GM23338 (cell line): ENCODE measurements at regions not wholly inside any gene's neighbourhood (a gene's known extent, or its start where the extent isn't known, plus 50 kb on each side); places are given as distances from the start of the nearest gene placed in this dataset.

ENCODE experiments used
- ATAC-seq: fragments of 200-7000 bp; cut with Tn5 transposase; 3 replicates; pipeline ENCODE4 v1.9.1; 2020
- DNase-seq: peaks from one replicate; pipeline ENCODE4 v3.0.0-alpha.2; 2015; ENCODE audit warnings: low spot score
- H2AFZ ChIP-seq: fragments of 200-600 bp; sonication (generic); 2 replicates; pipeline ENCODE4 v1.8.0; 2016; ENCODE audit warnings: antibody characterized with exemption, mild to moderate bottlenecking, moderate library complexity
- H3F3A ChIP-seq: fragments of 200-600 bp; sonication (generic); replicated peaks from 2 replicates; pipeline ENCODE4 v1.8.0; 2017; ENCODE audit warnings: antibody characterized with exemption, mixed run types, low read depth
- H3K27ac ChIP-seq: fragments of 200-600 bp; sonication (generic); 2 replicates; pipeline ENCODE4 v1.6.1; 2016; ENCODE audit warnings: low read depth
- H3K27me3 ChIP-seq: fragments of 200-600 bp; sonication (generic); 2 replicates; pipeline ENCODE4 v1.8.0; 2016; ENCODE audit warnings: mild to moderate bottlenecking, mixed run types, moderate library complexity; ENCODE audit not compliant: insufficient read depth
- H3K36me3 ChIP-seq: fragments of 200-600 bp; sonication (generic); 2 replicates; pipeline ENCODE4 v1.8.0; 2016; ENCODE audit warnings: mild to moderate bottlenecking; ENCODE audit not compliant: insufficient read depth
- H3K4me1 ChIP-seq: fragments of 200-600 bp; sonication (generic); 2 replicates; pipeline ENCODE4 v1.8.0; 2016; ENCODE audit warnings: mild to moderate bottlenecking, moderate library complexity; ENCODE audit not compliant: insufficient read depth
- H3K4me2 ChIP-seq: fragments of 200-600 bp; sonication (generic); 2 replicates; pipeline ENCODE4 v1.7.1; 2017; ENCODE audit warnings: mixed run types
- H3K4me3 ChIP-seq: fragments of 200-600 bp; sonication (generic); 2 replicates; pipeline ENCODE4 v1.6.1; 2016; ENCODE audit warnings: mixed run types
- H3K79me2 ChIP-seq: fragments of 200-600 bp; sonication (generic); replicated peaks from 2 replicates; pipeline ENCODE4 v1.8.0; 2017; ENCODE audit warnings: mild to moderate bottlenecking; ENCODE audit not compliant: insufficient read depth
- H3K9me2 ChIP-seq: fragments of 200-600 bp; sonication (generic); 2 replicates; pipeline ENCODE4 v1.8.0; 2017; ENCODE audit not compliant: insufficient read depth
- H4K20me1 ChIP-seq: fragments of 200-600 bp; sonication (generic); replicated peaks from 2 replicates; pipeline ENCODE4 v1.8.0; 2017; ENCODE audit warnings: mild to moderate bottlenecking; ENCODE audit not compliant: insufficient read depth
- H3K27ac Mint-ChIP-seq: 2 replicates; pipeline ENCODE4 v1.8.0; 2020; ENCODE audit warnings: inconsistent platforms, mild to moderate bottlenecking, moderate library complexity, mixed read lengths
- H3K27me3 Mint-ChIP-seq: 3 replicates; pipeline ENCODE4 v1.8.0; 2022; ENCODE audit warnings: low read depth, mild to moderate bottlenecking, moderate library complexity, mixed read lengths, inconsistent platforms; ENCODE audit not compliant: insufficient read depth, poor library complexity
- H3K36me3 Mint-ChIP-seq: 3 replicates; pipeline ENCODE4 v1.8.0; 2021; ENCODE audit warnings: low read depth, mild to moderate bottlenecking, inconsistent platforms, moderate library complexity, mixed read lengths
- H3K4me1 Mint-ChIP-seq: 3 replicates; pipeline ENCODE4 v1.8.0; 2020; ENCODE audit warnings: mild to moderate bottlenecking, inconsistent platforms, mixed read lengths
- H3K4me3 Mint-ChIP-seq: 3 replicates; pipeline ENCODE4 v1.8.0; 2021; ENCODE audit warnings: moderate library complexity, mild to moderate bottlenecking, inconsistent platforms, mixed read lengths
- H3K9me3 Mint-ChIP-seq: 3 replicates; pipeline ENCODE4 v1.8.0; 2020; ENCODE audit warnings: moderate library complexity, mild to moderate bottlenecking, inconsistent platforms, mixed read lengths
- CREB1 ChIP-seq: fragments of 250-450 bp; sonication (Bioruptor Pico); IDR thresholded peaks from 2 replicates; pipeline ENCODE4 v1.5.0; 2020; ENCODE audit warnings: low read depth, mild to moderate bottlenecking, moderate library complexity
- EZH2 ChIP-seq: fragments of 200-600 bp; sonication (generic); IDR thresholded peaks from one replicate; pipeline ENCODE4 v1.8.0; 2017; ENCODE audit warnings: antibody characterized with exemption, mild to moderate bottlenecking, low read depth; ENCODE audit not compliant: unreplicated experiment
- EZH2phosphoT487 ChIP-seq: fragments of 200-600 bp; sonication (generic); IDR thresholded peaks from one replicate; pipeline ENCODE4 v1.8.1; 2018; ENCODE audit warnings: antibody characterized with exemption; ENCODE audit not compliant: unreplicated experiment
- JUNB ChIP-seq: IDR thresholded peaks from one replicate; pipeline ENCODE4 v1.6.1; 2016; ENCODE audit warnings: antibody characterized with exemption; ENCODE audit not compliant: unreplicated experiment
- NANOG ChIP-seq: IDR thresholded peaks from 2 replicates; pipeline ENCODE4 v1.6.1; 2016; ENCODE audit warnings: antibody characterized with exemption, borderline replicate concordance
- POLR2AphosphoS5 ChIP-seq: IDR thresholded peaks from 2 replicates; pipeline ENCODE4 v1.6.1; 2016; ENCODE audit warnings: antibody characterized with exemption, low read depth
- STAT1 ChIP-seq: IDR thresholded peaks from one replicate; pipeline ENCODE4 v1.6.1; 2016; ENCODE audit warnings: antibody characterized with exemption; ENCODE audit not compliant: unreplicated experiment
- ZNF114 ChIP-seq: fragments of 250-450 bp; sonication (Bioruptor Pico); IDR thresholded peaks from 2 replicates; pipeline ENCODE4 v1.5.0; 2020; ENCODE audit warnings: mild to moderate bottlenecking, moderate library complexity
- ZNF331 ChIP-seq: fragments of 250-450 bp; sonication (Bioruptor Pico); IDR thresholded peaks from 2 replicates; pipeline ENCODE4 v1.5.0; 2020; ENCODE audit warnings: low read depth, mild to moderate bottlenecking, moderate library complexity
- TF ChIP-seq, protein P1 (sequence below): IDR thresholded peaks from 2 replicates; pipeline ENCODE4 v1.6.1; 2016; ENCODE audit warnings: antibody characterized with exemption
- TF ChIP-seq, protein P2 (sequence below): fragments of 250-450 bp; sonication (Bioruptor Pico); IDR thresholded peaks from 2 replicates; pipeline ENCODE4 v1.5.0; 2020; ENCODE audit warnings: mild to moderate bottlenecking, moderate library complexity
- TF ChIP-seq, protein P3 (sequence below), 2 experiments: fragments of 200-600 bp in 1 of 2; sonication (generic) in 1 of 2; conservative IDR thresholded peaks; 2 replicates each; pipeline versions ENCODE4 v1.5.1 to v1.6.1; 2016 to 2017; ENCODE audit warnings: antibody characterized with exemption in 2 of 2, low read depth in 2 of 2, mild to moderate bottlenecking in 2 of 2, moderate library complexity in 1 of 2
- TF ChIP-seq, protein P4 (sequence below): IDR thresholded peaks from one replicate; pipeline ENCODE4 v1.6.1; 2018; ENCODE audit warnings: antibody characterized with exemption; ENCODE audit not compliant: unreplicated experiment

DNA sequence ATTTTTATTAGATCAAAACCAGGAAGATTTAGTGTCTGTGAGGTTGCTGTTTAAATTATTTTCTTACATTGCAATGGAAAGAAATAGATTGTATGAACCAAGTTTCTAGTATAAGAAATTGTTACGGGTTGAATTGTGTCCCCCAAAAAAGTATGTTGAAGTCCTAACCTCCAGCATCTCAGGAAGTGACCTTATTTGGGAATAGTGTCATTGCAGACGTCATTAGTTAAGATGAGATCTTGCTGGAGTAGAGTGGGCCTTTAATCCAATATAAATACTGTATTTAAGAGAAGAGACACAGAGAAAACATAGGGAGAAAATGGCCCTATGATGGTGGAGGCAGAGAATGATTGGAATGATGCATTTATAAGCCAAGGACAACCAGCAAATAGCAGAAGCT, 188.7 kb upstream of the SAMSN1 start (continued):
- TF ChIP-seq, protein P1, sequence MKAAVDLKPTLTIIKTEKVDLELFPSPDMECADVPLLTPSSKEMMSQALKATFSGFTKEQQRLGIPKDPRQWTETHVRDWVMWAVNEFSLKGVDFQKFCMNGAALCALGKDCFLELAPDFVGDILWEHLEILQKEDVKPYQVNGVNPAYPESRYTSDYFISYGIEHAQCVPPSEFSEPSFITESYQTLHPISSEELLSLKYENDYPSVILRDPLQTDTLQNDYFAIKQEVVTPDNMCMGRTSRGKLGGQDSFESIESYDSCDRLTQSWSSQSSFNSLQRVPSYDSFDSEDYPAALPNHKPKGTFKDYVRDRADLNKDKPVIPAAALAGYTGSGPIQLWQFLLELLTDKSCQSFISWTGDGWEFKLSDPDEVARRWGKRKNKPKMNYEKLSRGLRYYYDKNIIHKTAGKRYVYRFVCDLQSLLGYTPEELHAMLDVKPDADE, result no peak
- TF ChIP-seq STAT1, result no peak
- no peak for TF ChIP-seq CREB1
- TF ChIP-seq, protein P2, sequence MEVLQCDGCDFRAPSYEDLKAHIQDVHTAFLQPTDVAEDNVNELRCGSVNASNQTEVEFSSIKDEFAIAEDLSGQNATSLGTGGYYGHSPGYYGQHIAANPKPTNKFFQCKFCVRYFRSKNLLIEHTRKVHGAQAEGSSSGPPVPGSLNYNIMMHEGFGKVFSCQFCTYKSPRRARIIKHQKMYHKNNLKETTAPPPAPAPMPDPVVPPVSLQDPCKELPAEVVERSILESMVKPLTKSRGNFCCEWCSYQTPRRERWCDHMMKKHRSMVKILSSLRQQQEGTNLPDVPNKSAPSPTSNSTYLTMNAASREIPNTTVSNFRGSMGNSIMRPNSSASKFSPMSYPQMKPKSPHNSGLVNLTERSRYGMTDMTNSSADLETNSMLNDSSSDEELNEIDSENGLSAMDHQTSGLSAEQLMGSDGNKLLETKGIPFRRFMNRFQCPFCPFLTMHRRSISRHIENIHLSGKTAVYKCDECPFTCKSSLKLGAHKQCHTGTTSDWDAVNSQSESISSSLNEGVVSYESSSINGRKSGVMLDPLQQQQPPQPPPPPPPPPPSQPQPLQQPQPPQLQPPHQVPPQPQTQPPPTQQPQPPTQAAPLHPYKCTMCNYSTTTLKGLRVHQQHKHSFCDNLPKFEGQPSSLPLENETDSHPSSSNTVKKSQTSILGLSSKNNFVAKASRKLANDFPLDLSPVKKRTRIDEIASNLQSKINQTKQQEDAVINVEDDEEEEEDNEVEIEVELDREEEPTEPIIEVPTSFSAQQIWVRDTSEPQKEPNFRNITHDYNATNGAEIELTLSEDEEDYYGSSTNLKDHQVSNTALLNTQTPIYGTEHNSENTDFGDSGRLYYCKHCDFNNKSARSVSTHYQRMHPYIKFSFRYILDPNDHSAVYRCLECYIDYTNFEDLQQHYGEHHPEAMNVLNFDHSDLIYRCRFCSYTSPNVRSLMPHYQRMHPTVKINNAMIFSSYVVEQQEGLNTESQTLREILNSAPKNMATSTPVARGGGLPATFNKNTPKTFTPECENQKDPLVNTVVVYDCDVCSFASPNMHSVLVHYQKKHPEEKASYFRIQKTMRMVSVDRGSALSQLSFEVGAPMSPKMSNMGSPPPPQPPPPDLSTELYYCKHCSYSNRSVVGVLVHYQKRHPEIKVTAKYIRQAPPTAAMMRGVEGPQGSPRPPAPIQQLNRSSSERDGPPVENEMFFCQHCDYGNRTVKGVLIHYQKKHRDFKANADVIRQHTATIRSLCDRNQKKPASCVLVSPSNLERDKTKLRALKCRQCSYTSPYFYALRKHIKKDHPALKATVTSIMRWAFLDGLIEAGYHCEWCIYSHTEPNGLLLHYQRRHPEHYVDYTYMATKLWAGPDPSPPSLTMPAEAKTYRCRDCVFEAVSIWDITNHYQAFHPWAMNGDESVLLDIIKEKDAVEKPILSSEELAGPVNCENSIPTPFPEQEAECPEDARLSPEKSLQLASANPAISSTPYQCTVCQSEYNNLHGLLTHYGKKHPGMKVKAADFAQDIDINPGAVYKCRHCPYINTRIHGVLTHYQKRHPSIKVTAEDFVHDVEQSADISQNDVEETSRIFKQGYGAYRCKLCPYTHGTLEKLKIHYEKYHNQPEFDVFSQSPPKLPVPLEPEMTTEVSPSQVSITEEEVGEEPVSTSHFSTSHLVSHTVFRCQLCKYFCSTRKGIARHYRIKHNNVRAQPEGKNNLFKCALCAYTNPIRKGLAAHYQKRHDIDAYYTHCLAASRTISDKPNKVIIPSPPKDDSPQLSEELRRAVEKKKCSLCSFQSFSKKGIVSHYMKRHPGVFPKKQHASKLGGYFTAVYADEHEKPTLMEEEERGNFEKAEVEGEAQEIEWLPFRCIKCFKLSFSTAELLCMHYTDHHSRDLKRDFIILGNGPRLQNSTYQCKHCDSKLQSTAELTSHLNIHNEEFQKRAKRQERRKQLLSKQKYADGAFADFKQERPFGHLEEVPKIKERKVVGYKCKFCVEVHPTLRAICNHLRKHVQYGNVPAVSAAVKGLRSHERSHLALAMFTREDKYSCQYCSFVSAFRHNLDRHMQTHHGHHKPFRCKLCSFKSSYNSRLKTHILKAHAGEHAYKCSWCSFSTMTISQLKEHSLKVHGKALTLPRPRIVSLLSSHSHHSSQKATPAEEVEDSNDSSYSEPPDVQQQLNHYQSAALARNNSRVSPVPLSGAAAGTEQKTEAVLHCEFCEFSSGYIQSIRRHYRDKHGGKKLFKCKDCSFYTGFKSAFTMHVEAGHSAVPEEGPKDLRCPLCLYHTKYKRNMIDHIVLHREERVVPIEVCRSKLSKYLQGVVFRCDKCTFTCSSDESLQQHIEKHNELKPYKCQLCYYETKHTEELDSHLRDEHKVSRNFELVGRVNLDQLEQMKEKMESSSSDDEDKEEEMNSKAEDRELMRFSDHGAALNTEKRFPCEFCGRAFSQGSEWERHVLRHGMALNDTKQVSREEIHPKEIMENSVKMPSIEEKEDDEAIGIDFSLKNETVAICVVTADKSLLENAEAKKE (CRISPR knock-in tag), result no peak
- no peak for TF ChIP-seq ZNF331 (CRISPR knock-in tag)
- no peak for TF ChIP-seq ZNF114 (CRISPR knock-in tag)
- TF ChIP-seq EZH2, result no peak
- no peak for TF ChIP-seq NANOG

DNA sequence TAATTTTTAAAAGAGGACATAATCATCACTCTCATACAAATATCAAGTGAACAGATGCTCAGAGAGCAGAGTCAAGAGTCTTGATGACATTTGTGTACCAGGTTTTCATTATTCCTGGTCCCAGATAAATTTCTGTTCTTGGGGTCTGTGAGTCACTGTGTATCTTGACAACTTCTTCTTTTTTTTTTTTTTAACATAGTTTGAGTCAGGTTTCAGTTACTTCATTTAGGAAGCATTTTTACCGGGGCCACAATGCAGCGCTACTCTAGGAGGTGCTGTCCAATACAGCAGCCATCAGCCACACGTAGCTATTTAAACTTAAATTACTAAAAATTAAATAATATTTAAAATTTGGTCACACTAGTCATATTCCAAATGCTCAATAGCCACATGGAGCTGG, 188.1 kb upstream of the SAMSN1 start:
- no peak overlapping the region for H3K4me2 ChIP-seq
- Mint-ChIP-seq H3K36me3 (no peaks in the 10 kb centered on the region), H3K9me3 (no peaks in the 10 kb centered on the region), H3K4me3 (no peak overlapping the region), H3K27me3 (peaks cover 2% of the 10 kb centered on the region), H3K27ac (no peak overlapping the region), H3K4me1 (no peaks in the 10 kb centered on the region)
- no peak for ATAC-seq
- no peak for TF ChIP-seq POLR2AphosphoS5
- TF ChIP-seq, protein P3, sequence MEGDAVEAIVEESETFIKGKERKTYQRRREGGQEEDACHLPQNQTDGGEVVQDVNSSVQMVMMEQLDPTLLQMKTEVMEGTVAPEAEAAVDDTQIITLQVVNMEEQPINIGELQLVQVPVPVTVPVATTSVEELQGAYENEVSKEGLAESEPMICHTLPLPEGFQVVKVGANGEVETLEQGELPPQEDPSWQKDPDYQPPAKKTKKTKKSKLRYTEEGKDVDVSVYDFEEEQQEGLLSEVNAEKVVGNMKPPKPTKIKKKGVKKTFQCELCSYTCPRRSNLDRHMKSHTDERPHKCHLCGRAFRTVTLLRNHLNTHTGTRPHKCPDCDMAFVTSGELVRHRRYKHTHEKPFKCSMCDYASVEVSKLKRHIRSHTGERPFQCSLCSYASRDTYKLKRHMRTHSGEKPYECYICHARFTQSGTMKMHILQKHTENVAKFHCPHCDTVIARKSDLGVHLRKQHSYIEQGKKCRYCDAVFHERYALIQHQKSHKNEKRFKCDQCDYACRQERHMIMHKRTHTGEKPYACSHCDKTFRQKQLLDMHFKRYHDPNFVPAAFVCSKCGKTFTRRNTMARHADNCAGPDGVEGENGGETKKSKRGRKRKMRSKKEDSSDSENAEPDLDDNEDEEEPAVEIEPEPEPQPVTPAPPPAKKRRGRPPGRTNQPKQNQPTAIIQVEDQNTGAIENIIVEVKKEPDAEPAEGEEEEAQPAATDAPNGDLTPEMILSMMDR (conservative IDR thresholded peaks at IDR 0.05; ENCODE audit: low read depth in 2 of 2), result no peak
- no peak for TF ChIP-seq STAT1
- TF ChIP-seq NANOG, result no peak
- no peak for TF ChIP-seq EZH2phosphoT487
- no peak for TF ChIP-seq JUNB
- TF ChIP-seq, protein P4, sequence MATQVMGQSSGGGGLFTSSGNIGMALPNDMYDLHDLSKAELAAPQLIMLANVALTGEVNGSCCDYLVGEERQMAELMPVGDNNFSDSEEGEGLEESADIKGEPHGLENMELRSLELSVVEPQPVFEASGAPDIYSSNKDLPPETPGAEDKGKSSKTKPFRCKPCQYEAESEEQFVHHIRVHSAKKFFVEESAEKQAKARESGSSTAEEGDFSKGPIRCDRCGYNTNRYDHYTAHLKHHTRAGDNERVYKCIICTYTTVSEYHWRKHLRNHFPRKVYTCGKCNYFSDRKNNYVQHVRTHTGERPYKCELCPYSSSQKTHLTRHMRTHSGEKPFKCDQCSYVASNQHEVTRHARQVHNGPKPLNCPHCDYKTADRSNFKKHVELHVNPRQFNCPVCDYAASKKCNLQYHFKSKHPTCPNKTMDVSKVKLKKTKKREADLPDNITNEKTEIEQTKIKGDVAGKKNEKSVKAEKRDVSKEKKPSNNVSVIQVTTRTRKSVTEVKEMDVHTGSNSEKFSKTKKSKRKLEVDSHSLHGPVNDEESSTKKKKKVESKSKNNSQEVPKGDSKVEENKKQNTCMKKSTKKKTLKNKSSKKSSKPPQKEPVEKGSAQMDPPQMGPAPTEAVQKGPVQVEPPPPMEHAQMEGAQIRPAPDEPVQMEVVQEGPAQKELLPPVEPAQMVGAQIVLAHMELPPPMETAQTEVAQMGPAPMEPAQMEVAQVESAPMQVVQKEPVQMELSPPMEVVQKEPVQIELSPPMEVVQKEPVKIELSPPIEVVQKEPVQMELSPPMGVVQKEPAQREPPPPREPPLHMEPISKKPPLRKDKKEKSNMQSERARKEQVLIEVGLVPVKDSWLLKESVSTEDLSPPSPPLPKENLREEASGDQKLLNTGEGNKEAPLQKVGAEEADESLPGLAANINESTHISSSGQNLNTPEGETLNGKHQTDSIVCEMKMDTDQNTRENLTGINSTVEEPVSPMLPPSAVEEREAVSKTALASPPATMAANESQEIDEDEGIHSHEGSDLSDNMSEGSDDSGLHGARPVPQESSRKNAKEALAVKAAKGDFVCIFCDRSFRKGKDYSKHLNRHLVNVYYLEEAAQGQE, result no peak
- TF ChIP-seq EZH2, result no peak
- no peak for TF ChIP-seq CREB1
- no peak for TF ChIP-seq ZNF114 (CRISPR knock-in tag)
- DNase-seq, result no peak
- H3K36me3 ChIP-seq, result no peaks in the 10 kb centered on the region
- no peak overlapping the region for H3K4me3 ChIP-seq
- H3K27me3 ChIP-seq, result no peaks in the 10 kb centered on the region
- H3K27ac ChIP-seq, result no peak overlapping the region
- no peaks in the 10 kb centered on the region for H4K20me1 ChIP-seq
- H3K79me2 ChIP-seq, result no peaks in the 10 kb centered on the region
- no peak overlapping the region for H2AFZ ChIP-seq
- no peaks in the 10 kb centered on the region for H3K9me2 ChIP-seq
- no peaks in the 10 kb centered on the region for H3K4me1 ChIP-seq
- no peaks in the 10 kb centered on the region for H3F3A ChIP-seq
